GM12874 (cell line): ENCODE measurements at regions not wholly inside any gene's neighbourhood (a gene's known extent, or its start where the extent isn't known, plus 50 kb on each side); places are given as distances from the start of the nearest gene placed in this dataset.

Experiments used
- CTCF ChIP-seq: IDR thresholded peaks from 2 replicates; pipeline ENCODE4 v1.5.1; 2011; ENCODE audit warnings: low read depth, mild to moderate bottlenecking, control low read depth, low read length, moderate library complexity; ENCODE audit not compliant: insufficient read depth

DNA sequence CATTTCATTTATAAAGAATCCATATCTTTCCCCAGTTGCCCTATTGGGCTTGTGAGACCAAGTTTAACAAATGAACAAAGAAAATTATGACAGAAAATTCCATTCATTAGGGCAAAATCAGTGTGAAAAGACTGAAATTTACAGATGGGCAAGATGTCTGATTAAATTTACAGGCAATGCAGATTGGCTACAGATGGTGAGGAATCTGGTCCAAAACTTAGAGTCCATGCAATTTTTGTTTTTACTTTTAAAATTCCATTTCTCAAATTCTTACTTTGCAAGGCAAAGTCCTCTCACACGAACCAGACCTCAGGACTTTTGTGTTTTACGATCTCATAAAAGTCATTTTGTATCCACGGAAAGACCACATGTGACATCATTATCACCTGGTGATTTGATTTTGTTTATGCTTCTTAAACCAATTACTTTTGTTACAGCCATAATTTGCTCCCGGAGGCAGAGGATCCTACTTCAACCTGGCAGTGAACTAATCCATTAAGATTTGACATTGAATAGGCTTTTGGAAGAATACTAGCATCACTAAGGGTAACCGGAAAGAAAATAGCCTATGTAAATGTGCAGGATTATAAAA lies 843.7 kb upstream of the CHORDC1 start:
- no peak for TF ChIP-seq CTCF

DNA sequence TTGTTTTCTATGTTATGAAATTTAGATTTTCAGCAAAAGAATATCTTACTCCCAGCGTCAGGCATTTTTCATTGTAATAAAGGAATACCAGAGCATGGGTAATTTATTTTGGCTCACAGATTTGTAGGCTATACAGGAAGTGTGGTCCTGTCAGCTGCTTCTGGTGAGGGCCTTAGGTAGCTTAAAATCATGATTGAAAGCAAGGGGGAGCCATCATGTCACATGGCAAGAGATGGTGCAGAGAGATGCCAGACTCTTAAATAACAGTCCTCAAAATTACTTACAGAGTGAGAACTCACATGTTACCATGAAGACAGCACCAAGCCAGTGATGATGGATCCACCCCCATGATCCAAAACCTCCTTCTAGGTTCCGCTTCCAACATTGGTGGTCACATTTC lies 825.0 kb upstream of the CHORDC1 start:
- no peak for TF ChIP-seq CTCF

DNA sequence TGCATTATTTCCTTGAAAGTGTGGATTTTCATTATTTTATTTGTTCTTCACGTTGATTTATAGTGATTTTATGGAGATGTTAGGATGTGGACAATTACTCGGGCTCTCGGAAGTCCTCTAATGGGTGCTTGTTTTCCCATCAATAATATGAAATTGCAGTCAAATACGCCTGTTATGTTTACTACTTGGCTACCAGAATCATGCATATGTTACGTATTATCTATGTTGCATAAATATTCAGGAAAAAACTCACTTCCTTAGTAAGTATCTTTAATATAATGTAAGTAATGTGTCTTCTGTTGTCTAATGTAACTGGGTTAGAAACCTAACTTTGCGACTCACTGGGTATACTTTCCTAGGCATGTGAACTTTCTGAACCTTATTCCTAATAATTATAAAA lies 823.4 kb upstream of the CHORDC1 start:
- no peak for TF ChIP-seq CTCF

GRCh38 chr11:91041626-91042025 lies 818.8 kb upstream of the CHORDC1 start:
- TF ChIP-seq CTCF: no peak

DNA sequence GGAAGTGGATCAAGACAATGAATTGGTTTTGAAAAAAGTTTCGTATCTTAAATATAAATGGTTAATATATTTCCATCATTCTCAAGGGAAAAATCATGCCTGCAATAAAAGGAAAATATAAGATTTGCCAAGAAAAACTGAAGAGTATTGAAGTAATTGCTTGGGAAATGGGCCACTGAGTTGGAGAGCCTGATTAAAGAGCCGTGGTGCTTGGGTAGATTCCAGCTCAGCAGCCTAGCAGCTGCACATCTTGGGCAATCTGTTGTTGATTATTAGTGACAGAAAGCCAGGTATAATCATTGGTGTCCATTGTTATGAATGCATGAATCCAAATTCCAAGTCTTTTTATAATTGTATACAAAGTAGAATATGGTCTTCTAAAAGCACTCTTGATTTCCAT lies 800.9 kb upstream of the CHORDC1 start:
- TF ChIP-seq CTCF: no peak

- TF ChIP-seq CTCF: no peak
These were observed 788.7 kb upstream of the CHORDC1 start for GRCh38 chr11:91011503-91011902.

- no peak for TF ChIP-seq CTCF
These were observed 782.6 kb upstream of the CHORDC1 start for GRCh38 chr11:91005458-91005857.
